GM12892 (cell line): ENCODE measurements at regions not wholly inside any gene's neighbourhood (a gene's known extent, or its start where the extent isn't known, plus 50 kb on each side); places are given as distances from the start of the nearest gene placed in this dataset.

Source experiments
- POLR2A ChIP-seq: IDR thresholded peaks from 2 replicates; pipeline ENCODE4 v1.6.1; 2011; ENCODE audit warnings: low read depth, low read length, control low read depth
- POLR2AphosphoS5 ChIP-seq: IDR thresholded peaks from 2 replicates; pipeline ENCODE4 v1.6.1; 2011; ENCODE audit warnings: low read depth, low read length, control low read depth

DNA sequence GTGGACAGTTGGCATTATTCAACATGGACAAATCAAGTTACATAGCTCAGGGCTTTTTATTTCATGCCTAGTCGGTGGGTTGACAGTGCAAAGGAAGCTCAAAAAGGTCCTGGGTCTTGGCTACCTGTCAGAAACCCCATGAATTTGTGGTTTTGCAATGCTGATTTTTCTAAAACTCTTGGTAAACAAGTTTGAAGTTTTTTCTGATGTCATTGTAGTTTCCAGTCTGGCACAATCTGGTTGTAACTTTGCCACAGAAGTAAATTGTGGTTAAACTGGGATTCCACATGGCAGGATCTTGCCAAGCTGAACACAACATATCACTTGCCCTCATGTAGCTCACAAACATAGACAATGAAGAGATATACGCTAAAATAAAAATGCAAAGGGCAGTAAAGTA, 100.8 kb downstream of the EHF start:
- TF ChIP-seq POLR2AphosphoS5 (no peak), POLR2A (no peak)
